ENCODE measurements at regions not wholly inside any gene's neighbourhood (a gene's known extent, or its start where the extent isn't known, plus 50 kb on each side); places are given as distances from the start of the nearest gene placed in this dataset.
"Not testable (repeated sequence)": the region's sequence is repeated elsewhere in the genome, so short reads cannot be mapped to it uniquely, and the experiment has no call there.

GRCh38 chr3:154656486-154656885, 226.5 kb upstream of the GPR149 start:
- DNase-seq = no peak

GRCh38 chr3:154642145-154642544, 212.2 kb upstream of the GPR149 start:
- DNase-seq = no peak

GRCh38 chr3:154625756-154626155, 195.8 kb upstream of the GPR149 start:
- DNase-seq = no peak

DNA sequence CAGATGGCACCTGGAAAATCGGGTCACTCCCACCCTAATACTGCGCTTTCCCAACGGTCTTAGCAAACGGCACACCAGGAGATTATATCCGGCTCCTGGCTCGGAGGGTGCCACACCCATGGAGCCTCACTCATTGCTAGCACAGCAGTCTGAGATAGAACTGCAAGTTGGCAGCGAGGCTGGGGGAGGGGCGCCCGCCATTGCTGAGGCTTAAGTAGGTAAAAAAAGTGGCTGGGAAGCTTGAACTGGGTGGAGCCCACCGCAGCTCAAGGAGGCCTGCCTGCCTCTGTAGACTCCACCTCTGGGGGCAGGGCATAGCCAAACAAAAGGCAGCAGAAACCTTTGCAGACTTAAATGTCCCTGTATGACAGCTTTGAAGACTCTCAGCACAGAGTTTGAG, 189.6 kb upstream of the GPR149 start:
- DNase-seq = not testable (repeated sequence)

GRCh38 chr3:154616298-154616697, 186.3 kb upstream of the GPR149 start:
- DNase-seq = no peak

DNA sequence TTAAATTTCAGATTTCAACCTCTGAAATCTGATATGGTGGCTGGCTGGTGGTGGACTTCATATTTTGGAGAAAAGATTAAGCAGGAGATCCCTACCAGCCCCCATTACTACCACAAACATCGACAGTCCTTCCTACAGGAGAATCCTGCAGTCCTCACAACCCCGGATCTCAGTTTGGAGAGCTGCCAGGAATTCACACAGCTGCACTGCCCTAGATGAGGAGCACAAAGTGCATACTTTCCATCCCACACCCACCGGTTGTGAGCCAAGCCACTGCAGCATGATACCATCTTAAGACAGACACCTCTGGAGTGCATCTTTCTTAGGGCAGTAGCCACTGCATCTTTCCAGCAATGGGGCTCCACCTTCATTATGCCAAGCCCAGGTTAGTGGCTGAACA, 185.5 kb upstream of the GPR149 start:
- DNase-seq = no peak

GRCh38 chr3:154614601-154615000, 184.6 kb upstream of the GPR149 start:
- no peak for DNase-seq

DNA sequence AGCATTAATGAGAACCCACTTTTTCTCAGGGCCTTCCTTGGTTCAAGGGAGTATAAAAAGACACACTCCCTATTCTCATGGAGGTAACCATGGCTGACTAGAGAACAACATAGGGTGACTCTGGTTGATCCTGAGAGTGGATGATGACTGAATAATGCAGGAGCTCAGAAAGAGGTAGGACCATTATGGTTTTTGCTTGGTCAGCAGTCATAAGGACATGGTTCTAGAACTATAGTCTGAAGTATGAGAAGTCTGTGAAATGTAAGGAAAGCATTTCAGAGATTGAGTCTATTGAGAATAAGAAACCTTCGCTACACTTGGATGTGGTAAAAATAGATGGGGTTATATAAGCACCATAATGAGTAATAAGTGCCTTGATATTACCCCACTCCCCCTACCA, 184.1 kb upstream of the GPR149 start:
- DNase-seq = no peak

GRCh38 chr3:154602241-154602640, 172.3 kb upstream of the GPR149 start:
- DNase-seq = no peak

- no peak for DNase-seq
Measured at GRCh38 chr3:154598166-154598565, 168.2 kb upstream of the GPR149 start.

DNA sequence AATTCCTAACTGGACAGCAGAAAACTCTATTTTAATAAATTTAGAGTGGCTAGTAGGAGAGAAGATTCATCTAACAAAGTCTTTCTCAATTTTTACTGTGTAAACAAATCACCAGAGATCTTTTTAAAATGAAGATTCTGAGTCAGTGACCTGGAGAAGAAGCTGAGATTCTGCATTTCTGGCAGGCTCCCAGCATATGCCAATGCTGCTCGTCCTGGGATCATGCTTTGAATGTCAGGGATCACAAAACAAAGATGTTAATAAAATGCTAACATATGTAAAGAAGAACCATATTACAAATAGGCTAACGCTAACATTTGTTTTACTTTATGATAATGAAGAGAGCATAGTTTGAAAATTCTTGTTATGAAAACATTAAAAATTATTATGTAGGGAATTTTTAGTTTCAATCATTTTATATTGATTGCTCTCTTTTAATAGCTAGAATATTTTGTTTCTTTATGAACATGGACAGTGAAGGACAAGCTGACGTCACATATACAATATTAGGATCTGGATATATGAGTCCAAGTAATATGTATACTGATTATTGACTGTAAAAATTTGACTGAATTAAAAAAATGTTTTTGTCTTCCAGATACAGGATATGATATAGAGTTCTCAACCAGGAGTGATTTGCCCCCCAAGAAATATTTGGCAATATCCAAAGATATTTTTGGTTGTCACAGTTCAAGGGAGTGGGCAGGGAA, 160.8 kb upstream of the GPR149 start:
- DNase-seq = no peak

- no peak for DNase-seq
Measured at GRCh38 chr3:154588831-154589230, 158.8 kb upstream of the GPR149 start.

DNA sequence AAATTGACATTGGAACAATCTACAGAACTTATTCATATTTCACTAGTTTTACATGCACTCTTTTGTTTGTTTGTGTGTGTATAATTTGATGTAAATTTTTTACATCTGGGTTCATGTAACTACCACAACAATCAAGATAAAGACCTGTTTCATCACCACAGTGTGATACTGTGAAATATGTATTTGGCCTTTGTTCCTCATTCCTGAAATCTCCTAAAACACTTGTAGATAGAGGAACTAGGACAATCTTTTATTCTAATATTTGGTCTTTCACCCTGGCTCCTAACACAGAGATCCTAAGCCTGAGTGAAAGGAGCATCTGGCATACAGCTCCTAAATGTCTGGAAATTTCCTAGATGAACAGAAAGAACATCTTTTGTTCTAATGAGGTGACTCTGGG, 155.0 kb upstream of the GPR149 start:
- DNase-seq = no peak

DNA sequence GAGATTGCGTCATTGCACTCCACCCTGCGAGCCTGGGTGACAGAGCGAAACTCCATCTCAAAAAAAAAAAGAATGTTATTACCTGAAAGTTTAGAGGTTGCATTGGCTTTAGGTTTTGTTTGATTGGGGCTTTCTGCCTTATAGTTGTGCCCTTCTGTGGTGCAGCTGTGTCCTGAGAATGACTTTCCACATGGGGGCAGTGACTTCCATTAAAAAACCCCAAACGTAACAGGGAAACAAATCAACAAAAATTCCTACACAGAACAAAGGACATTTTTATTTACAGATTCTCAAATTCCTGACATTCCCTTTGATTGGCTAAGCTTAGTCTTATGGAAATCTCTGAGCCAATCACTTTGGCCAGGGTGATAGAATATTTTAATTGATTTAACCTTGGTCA, 154.1 kb upstream of the GPR149 start:
- no peak for DNase-seq

GRCh38 chr3:154583086-154583634, 153.2 kb upstream of the GPR149 start:
- no peak for DNase-seq

GRCh38 chr3:154582501-154582900, 152.5 kb upstream of the GPR149 start:
- no peak for DNase-seq

DNA sequence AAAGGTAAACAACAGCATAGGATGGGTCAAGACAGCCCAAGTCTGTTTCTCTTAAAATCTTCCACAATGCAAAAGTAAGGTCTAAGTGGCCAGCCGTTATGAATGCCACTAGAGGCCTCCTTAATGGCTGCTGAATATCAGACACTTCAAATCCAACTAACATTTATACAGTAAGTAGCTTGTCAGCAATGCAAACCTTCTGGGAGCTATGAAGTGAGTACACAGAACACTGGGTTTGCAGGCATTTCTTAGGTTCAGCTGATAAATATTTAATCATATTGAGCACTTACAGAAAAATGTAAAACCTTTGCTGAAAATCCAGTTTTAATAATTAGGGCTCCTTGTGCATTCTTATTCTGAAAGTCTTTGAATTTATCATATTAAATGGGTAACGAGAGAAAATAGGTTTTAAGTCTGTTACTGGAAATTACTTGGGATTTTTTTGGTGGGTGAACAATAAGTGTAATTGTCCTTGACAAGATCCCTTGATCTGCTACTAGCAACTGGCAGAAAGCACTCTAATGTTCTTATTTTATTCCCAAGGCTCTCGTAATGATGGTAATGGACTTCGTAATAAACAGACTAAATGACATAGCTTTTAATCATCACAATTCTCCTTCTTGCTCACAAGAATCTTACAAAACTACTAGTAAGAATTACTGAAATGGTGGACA, 141.7 kb upstream of the GPR149 start:
- no peak for DNase-seq

- DNase-seq = no peak
Measured at GRCh38 chr3:154568064-154568463, 138.1 kb upstream of the GPR149 start.

DNA sequence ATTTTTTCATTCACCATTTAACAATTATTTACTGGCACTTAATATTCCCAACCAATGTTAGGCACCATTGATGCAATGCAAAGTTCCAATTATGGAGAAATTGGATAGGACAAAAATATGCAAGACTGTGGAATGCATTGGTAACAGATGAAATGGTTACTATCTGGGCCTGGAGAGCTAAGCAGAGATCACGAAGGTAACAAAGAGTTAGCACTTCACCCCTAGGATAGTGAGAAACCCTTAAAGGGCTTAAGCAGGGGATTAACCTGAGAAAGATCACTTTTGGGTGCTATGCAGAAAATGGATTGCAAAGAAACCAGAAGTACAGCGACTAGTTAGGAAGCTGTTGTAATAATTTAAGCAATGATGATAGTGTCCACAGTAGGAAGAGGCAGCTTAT, 129.6 kb upstream of the GPR149 start:
- no peak for DNase-seq

GRCh38 chr3:154552338-154552737, 122.3 kb upstream of the GPR149 start:
- no peak for DNase-seq

GRCh38 chr3:154549391-154549790, 119.4 kb upstream of the GPR149 start:
- DNase-seq = no peak

- no peak for DNase-seq
Measured at GRCh38 chr3:154548341-154548740, 118.4 kb upstream of the GPR149 start.

DNA sequence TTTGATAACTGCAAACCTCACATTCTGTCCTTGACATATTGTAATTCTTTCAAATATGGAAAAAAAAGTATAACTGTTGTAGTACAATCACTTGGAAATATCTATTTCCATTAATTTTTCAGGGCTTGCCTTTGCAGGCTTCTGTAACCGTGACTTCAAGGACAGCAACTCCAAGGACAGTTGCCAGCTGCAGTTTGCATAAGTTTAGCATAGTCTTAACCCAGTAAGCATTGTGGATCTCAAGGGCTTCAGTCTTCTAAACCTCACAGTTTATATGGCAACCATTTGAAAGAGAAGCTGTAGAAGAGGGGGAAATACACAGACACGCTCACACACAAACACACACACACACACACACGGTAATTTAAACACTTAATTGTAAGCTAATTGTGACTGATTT, 112.8 kb upstream of the GPR149 start:
- no peak for DNase-seq

GRCh38 chr3:154540950-154541604, 111.1 kb upstream of the GPR149 start:
- no peak for DNase-seq
